Uterus (tissue), 2 donors: ENCODE measurements at regions not wholly inside any gene's neighbourhood (a gene's known extent, or its start where the extent isn't known, plus 50 kb on each side); places are given as distances from the start of the nearest gene placed in this dataset.

Experiments used
- CTCF ChIP-seq, 4 experiments: fragments of 200-600 bp in 2 of 4; fragments of 450-650 bp in 2 of 4; sonication (generic) in 2 of 4; IDR thresholded peaks; one replicate each; pipeline ENCODE4 v1.5.1; 2016 to 2019; ENCODE audit warnings: antibody characterized with exemption in 4 of 4, mild to moderate bottlenecking in 2 of 4, moderate library complexity in 1 of 4
- POLR2A ChIP-seq, 2 donors: fragments of 450-650 bp; IDR thresholded peaks; one replicate each; pipeline ENCODE4 v1.6.1; 2016; ENCODE audit warnings: antibody characterized with exemption in 2 of 2, mild to moderate bottlenecking in 1 of 2, moderate library complexity in 1 of 2

DNA sequence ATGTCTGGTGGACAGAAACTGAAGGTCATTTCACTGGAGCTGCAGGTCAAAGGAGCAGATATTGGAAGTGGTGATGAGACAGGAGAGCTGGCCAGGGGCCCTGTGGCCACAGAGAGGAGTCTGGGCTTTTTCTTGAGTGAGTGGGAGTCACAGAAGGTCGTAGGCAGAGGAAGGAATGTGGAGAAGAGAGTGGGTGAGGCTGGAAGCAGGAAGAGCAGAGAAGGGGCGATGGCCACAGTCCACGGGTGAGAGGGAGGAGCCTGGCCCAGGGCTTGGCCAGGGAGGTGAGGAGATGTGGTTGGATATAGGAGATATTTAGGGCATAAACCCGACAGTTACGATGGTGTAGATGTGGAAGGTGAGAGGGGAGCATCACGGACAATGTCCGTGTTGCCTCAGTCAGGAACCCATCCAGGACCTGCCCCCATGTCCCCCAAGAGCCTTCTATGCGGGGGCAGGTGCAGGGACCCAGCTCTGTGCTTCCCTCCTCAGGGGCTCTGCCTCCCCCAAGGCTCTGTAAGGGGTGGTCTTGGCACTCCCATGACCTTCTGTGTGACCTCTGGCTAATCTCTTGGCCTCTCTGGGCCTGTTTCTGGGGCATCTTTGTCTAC lies 150.5 kb upstream of the PTPN1 start:
- TF ChIP-seq CTCF (IDR thresholded peaks at IDR 0.05) (no peak), POLR2A (IDR thresholded peaks at IDR 0.05) (no peak)
